ENCODE measurements at regions not wholly inside any gene's neighbourhood (a gene's known extent, or its start where the extent isn't known, plus 50 kb on each side); places are given as distances from the start of the nearest gene placed in this dataset.
"Not testable (repeated sequence)": the region's sequence is repeated elsewhere in the genome, so short reads cannot be mapped to it uniquely, and the experiment has no call there.

GRCh38 chr1:88341447-88341846, 342.6 kb upstream of the PKN2 start:
- POLR2A ChIA-PET = no interaction called here
- CTCF ChIA-PET = no interaction called here
- TF ChIP-seq CTCF (IDR thresholded peaks at IDR 0.05; ENCODE audit: control extremely low read depth, extremely low read depth, low read depth, missing control alignments) = no peak
- DNase-seq (ENCODE audit: extremely low spot score) = no peak

DNA sequence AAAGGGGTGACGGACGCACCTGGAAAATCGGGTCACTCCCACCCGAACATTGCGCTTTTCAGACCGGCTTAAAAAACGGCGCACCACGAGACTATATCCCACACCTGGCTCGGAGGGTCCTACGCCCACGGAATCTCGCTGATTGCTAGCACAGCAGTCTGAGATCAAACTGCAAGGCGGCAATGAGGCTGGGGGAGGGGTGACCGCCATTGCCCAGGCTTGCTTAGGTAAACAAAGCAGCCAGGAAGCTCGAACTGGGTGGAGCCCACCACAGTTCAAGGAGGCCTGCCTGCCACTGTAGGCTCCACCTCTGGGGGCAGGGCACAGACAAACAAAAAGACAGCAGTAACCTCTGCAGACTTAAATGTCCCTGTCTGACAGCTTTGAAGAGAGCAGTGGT, 342.0 kb upstream of the PKN2 start:
- CTCF ChIA-PET; DNase-seq (ENCODE audit: extremely low spot score); POLR2A ChIA-PET: not testable (repeated sequence)

DNA sequence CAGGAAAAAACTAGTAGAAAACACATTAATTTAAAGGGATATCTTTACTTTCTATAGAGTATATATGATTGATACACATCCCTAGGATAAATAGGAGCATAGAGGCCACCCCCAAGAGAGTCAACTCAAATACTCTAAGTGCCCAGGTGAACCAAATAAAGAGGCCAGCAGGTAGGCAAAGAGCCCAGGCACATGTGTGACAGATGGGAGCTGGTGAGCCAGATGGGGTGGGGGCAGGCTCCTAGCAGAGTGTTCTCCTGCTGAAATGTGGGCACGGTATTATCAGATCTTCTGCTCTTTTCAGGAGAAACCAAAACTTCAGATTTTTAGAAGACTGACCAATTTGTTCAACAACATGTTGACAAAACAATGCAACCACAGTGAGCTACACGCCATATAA, 333.4 kb upstream of the PKN2 start:
- POLR2A ChIA-PET = no interaction called here

GRCh38 chr1:88351960-88352359, 332.1 kb upstream of the PKN2 start:
- POLR2A ChIA-PET = no interaction called here
- DNase-seq (ENCODE audit: extremely low spot score) = no peak
- TF ChIP-seq CTCF (IDR thresholded peaks at IDR 0.05; ENCODE audit: control extremely low read depth, extremely low read depth, low read depth, missing control alignments) = no peak
- CTCF ChIA-PET = interaction anchor here (1.6 kb wide), 1 partner anchor 17 kb away, joined by 3 read pairs; no protein-coding TSS in a partner anchor

More for the DNA sequence above, 333.4 kb upstream of the PKN2 start:
- no peak for TF ChIP-seq CTCF (IDR thresholded peaks at IDR 0.05; ENCODE audit: control extremely low read depth, extremely low read depth, low read depth, missing control alignments)
- no peak for DNase-seq (ENCODE audit: extremely low spot score)
- CTCF ChIA-PET = interaction anchor here (1.6 kb wide), 1 partner anchor 15 kb away, joined by 3 read pairs; no protein-coding TSS in a partner anchor

- CTCF ChIA-PET = no interaction called here
- TF ChIP-seq CTCF (IDR thresholded peaks at IDR 0.05; ENCODE audit: control extremely low read depth, extremely low read depth, low read depth, missing control alignments) = no peak
- no peak for DNase-seq (ENCODE audit: extremely low spot score)
- POLR2A ChIA-PET = no interaction called here
These were observed 329.8 kb upstream of the PKN2 start for GRCh38 chr1:88354256-88354655.

- ChIA-PET CTCF (no interaction called here), POLR2A (no interaction called here)
- no peak for DNase-seq (ENCODE audit: extremely low spot score)
- TF ChIP-seq CTCF (IDR thresholded peaks at IDR 0.05; ENCODE audit: control extremely low read depth, extremely low read depth, low read depth, missing control alignments) = no peak
These were observed 326.3 kb upstream of the PKN2 start for GRCh38 chr1:88357729-88358128.

DNA sequence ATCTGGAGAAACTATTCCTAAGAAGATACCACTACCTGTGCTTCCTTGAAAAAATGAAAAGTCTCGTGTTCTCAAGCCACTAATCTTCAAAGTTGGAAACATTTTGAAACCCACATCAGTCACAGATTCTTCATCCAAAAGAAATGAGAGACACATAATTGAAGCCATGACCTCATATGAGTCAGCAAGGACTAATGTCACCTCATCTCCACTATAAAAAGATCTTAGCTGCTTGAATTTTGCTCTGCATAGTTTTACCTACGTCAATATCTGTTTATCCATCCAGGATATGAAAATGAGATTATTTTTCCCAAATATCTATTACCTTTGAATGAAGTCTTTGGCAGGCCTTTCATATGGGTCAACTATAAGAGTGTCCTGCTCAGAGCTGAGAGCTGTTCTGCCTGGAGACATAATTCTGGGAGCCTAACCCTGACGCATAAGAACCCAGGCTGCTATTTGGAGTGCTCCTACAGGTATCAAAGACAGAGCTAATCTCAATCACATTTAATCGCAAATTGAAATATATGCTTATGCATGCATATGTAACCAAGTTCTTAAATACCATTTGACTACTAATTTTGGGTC, 312.5 kb upstream of the PKN2 start:
- ChIA-PET CTCF (no interaction called here), POLR2A (no interaction called here)
- no peak for DNase-seq (ENCODE audit: extremely low spot score)
- TF ChIP-seq CTCF (IDR thresholded peaks at IDR 0.05; ENCODE audit: control extremely low read depth, extremely low read depth, low read depth, missing control alignments) = no peak

Measured in GM10248 (cell line).